Stomach (tissue), 8 donors: ENCODE measurements at regions not wholly inside any gene's neighbourhood (a gene's known extent, or its start where the extent isn't known, plus 50 kb on each side); places are given as distances from the start of the nearest gene placed in this dataset.

Experiments used
- DNase-seq, 2 donors: peaks; one replicate each; pipeline versions ENCODE4 v3.0.0 to v3.0.0-alpha.2; 2013 to 2019
- H3K27ac ChIP-seq, 5 donors: fragments of 200-600 bp in 4 of 5; sonication (generic) in 4 of 5; one replicate each; pipeline ENCODE4 v1.5.1; 2013 to 2019; ENCODE audit warnings: mild to moderate bottlenecking in 1 of 5, moderate library complexity in 1 of 5
- H3K27me3 ChIP-seq, 3 donors: fragments of 200-600 bp; sonication (generic); one replicate each; pipeline ENCODE4 v1.5.1; 2017 to 2019; ENCODE audit warnings: mixed run types in 1 of 3
- H3K36me3 ChIP-seq, 4 donors: fragments of 200-600 bp; sonication (generic); 1 replicate in 3 of 4; 2 replicates in 1 of 4; pipeline ENCODE4 v1.5.1; 2016 to 2019
- H3K4me1 ChIP-seq, 4 donors: fragments of 200-600 bp; sonication (generic); one replicate each; pipeline ENCODE4 v1.5.1; 2016 to 2019
- H3K4me3 ChIP-seq, 4 donors: fragments of 200-600 bp; sonication (generic) in 3 of 4; one replicate each; pipeline ENCODE4 v1.5.1; 2016 to 2019; ENCODE audit warnings: mild to moderate bottlenecking in 1 of 4
- H3K9me3 ChIP-seq, 4 donors: fragments of 200-600 bp; sonication (generic); one replicate each; pipeline ENCODE4 v1.5.1; 2016 to 2019
- CTCF ChIP-seq, 7 experiments: fragments of 450-650 bp in 4 of 7; fragments of 200-600 bp in 3 of 7; sonication (generic) in 3 of 7; IDR thresholded peaks; one replicate each; pipeline ENCODE4 v1.5.1; 2016 to 2019; ENCODE audit warnings: antibody characterized with exemption in 7 of 7, control low read depth in 2 of 7, mild to moderate bottlenecking in 1 of 7
- EP300 ChIP-seq: sonication (generic); formaldehyde crosslinking; IDR thresholded peaks from one replicate; pipeline ENCODE4 v1.6.1; 2017; ENCODE audit warnings: antibody characterized with exemption
- POLR2A ChIP-seq, 4 donors: fragments of 450-650 bp; IDR thresholded peaks; one replicate each; pipeline ENCODE4 v1.6.1; 2016; ENCODE audit warnings: antibody characterized with exemption in 4 of 4, control low read depth in 2 of 4, mild to moderate bottlenecking in 1 of 4, moderate library complexity in 1 of 4
- POLR2AphosphoS5 ChIP-seq, 3 donors: sonication (generic); formaldehyde crosslinking; IDR thresholded peaks; one replicate each; pipeline ENCODE4 v1.6.1; 2016; ENCODE audit warnings: antibody characterized with exemption in 3 of 3
- WGBS, 5 donors: extraction: QIAGEN DNeasy Blood & Tissue Kit in 3 of 5; methylation state at CpG; one replicate each; pipeline versions ENCODE4 v1.1.5 to v1.1.7; 2013 to 2018; 5-methylcytosine and 5-hydroxymethylcytosine counted together
- intact Hi-C: fragments of 100-400 bp; cut with DNase I; formaldehyde crosslinking; loops from one replicate; pipeline ENCODE4 v1.15.1; 2023; ENCODE audit warnings: low total_unique reads
- donor health status: healthy with polysubstance abuse.
- donor health status: Bipolar disorder and iron deficiency.
- donor health status: healthy.

GRCh38 chr9:115591584-115591984 is 473.6 kb upstream of the TNC start:
- 3 to 31% (median 7%) methylated on average over 4 of the region's 4 CpGs for WGBS, 5 donors
- H3K36me3 ChIP-seq: no peaks in the 10 kb centered on the region
- intact Hi-C loops: loop anchor here (10.0 kb wide), 1 partner anchor 1053 kb away; no protein-coding TSS in a partner anchor
- TF ChIP-seq EP300: no peak
- peak in 2 of 3 donors; percentile 24 to 80 for TF ChIP-seq POLR2AphosphoS5 (IDR thresholded peaks at IDR 0.05)
- no peak for TF ChIP-seq POLR2A (IDR thresholded peaks at IDR 0.05)
- peak in 5 of 7 experiments; percentile 38 to 83 (median 54) for TF ChIP-seq CTCF (IDR thresholded peaks at IDR 0.05)
- H3K4me3 ChIP-seq: no peak overlapping the region
- DNase-seq: peak; percentile 75 to 92
- peaks cover 0 to 5% (median 0%) of the 10 kb centered on the region in 4 donors for H3K9me3 ChIP-seq
- H3K27ac ChIP-seq: peak overlapping the region in 4 of 5 donors; percentile 67 to 75 (median 70)
- H3K4me1 ChIP-seq: peaks cover 0 to 13% (median 6%) of the 10 kb centered on the region in 4 donors
- H3K27me3 ChIP-seq: peaks cover 0 to 16% (median 0%) of the 10 kb centered on the region in 3 donors

- H3K4me1 ChIP-seq: peaks cover 0 to 13% (median 6%) of the 10 kb centered on the region in 4 donors
- peaks cover 0 to 5% (median 0%) of the 10 kb centered on the region in 4 donors for H3K9me3 ChIP-seq
- TF ChIP-seq POLR2AphosphoS5 (IDR thresholded peaks at IDR 0.05) (no peak), CTCF (IDR thresholded peaks at IDR 0.05) (peak in 5 of 7 experiments; percentile 33 to 71 (median 69))
- H3K27me3 ChIP-seq: peaks cover 0 to 16% (median 0%) of the 10 kb centered on the region in 3 donors
- no peaks in the 10 kb centered on the region for H3K36me3 ChIP-seq
- DNase-seq: peak in 1 of 2 donors; percentile 73
- intact Hi-C loops: loop anchor here (10.0 kb wide), 1 partner anchor 1051 kb away; no protein-coding TSS in a partner anchor
- 4 to 8% (median 5%) methylated on average over 4 of the region's 4 CpGs for WGBS, 5 donors
- no peak overlapping the region for H3K4me3 ChIP-seq
- H3K27ac ChIP-seq: peak overlapping the region in 1 of 5 donors; percentile 16
These were observed 475.7 kb upstream of the TNC start for GRCh38 chr9:115593587-115594091.

- H3K27me3 ChIP-seq: peaks cover 0 to 16% (median 0%) of the 10 kb centered on the region in 3 donors
- intact Hi-C loops: loop anchor here (10.0 kb wide), 1 partner anchor 1050 kb away; no protein-coding TSS in a partner anchor
- H3K36me3 ChIP-seq: no peaks in the 10 kb centered on the region
- TF ChIP-seq EP300: no peak
- no peak for TF ChIP-seq POLR2AphosphoS5 (IDR thresholded peaks at IDR 0.05)
- no peak for TF ChIP-seq CTCF (IDR thresholded peaks at IDR 0.05)
- no peak for TF ChIP-seq POLR2A (IDR thresholded peaks at IDR 0.05)
- DNase-seq: no peak
- no peak overlapping the region for H3K4me3 ChIP-seq
- peaks cover 0 to 13% (median 6%) of the 10 kb centered on the region in 4 donors for H3K4me1 ChIP-seq
- 29 to 83% (median 66%) methylated on average over 1 of the region's 1 CpG for WGBS, 5 donors
- peaks cover 0 to 2% (median 0%) of the 10 kb centered on the region in 4 donors for H3K9me3 ChIP-seq
- no peak overlapping the region for H3K27ac ChIP-seq
These were observed 476.6 kb upstream of the TNC start for GRCh38 chr9:115594557-115594956.

GRCh38 chr9:115596021-115596745 is 478.2 kb upstream of the TNC start:
- peak overlapping the region in 1 of 5 donors; percentile 24 for H3K27ac ChIP-seq
- peaks cover 0 to 13% (median 6%) of the 10 kb centered on the region in 4 donors for H3K4me1 ChIP-seq
- WGBS, 5 donors: 33 to 44% (median 37%) methylated on average over 10 of the region's 10 CpGs
- peaks cover 0 to 16% (median 0%) of the 10 kb centered on the region in 3 donors for H3K27me3 ChIP-seq
- TF ChIP-seq CTCF (IDR thresholded peaks at IDR 0.05) (no peak), EP300 (no peak), POLR2AphosphoS5 (IDR thresholded peaks at IDR 0.05) (no peak), POLR2A (IDR thresholded peaks at IDR 0.05) (no peak)
- intact Hi-C loops: loop anchor here (10.0 kb wide), 1 partner anchor 1049 kb away; no protein-coding TSS in a partner anchor
- no peaks in the 10 kb centered on the region for H3K36me3 ChIP-seq
- DNase-seq: no peak
- H3K9me3 ChIP-seq: no peaks in the 10 kb centered on the region
- H3K4me3 ChIP-seq: no peak overlapping the region
